ENCODE measurements at regions not wholly inside any gene's neighbourhood (a gene's known extent, or its start where the extent isn't known, plus 50 kb on each side); places are given as distances from the start of the nearest gene placed in this dataset.

- no peak for TF ChIP-seq ZNF749 (CRISPR knock-in tag; IDR thresholded peaks at IDR 0.05; ENCODE audit: borderline replicate concordance)
- no peak for TF ChIP-seq ZNF142 (CRISPR knock-in tag; IDR thresholded peaks at IDR 0.05)
- no peak for TF ChIP-seq ZNF207 (IDR thresholded peaks at IDR 0.05; ENCODE audit: borderline replicate concordance)
- no peak for TF ChIP-seq ZNF788 (CRISPR knock-in tag; IDR thresholded peaks at IDR 0.05; ENCODE audit: borderline replicate concordance)
- no peak for TF ChIP-seq SOX6 (IDR thresholded peaks at IDR 0.05)
- peak; percentile 21; the same call in 1 of the 2 replicates for TF ChIP-seq SOX6 (CRISPR knock-in tag; IDR thresholded peaks at IDR 0.05)
- TF ChIP-seq HDAC6 (IDR thresholded peaks at IDR 0.05; ENCODE audit: low read depth, low read length) = no peak
- peak; percentile 67 for TF ChIP-seq GFI1 (CRISPR knock-in tag; IDR thresholded peaks at IDR 0.05; ENCODE audit: borderline replicate concordance)
- peak; percentile 36; the same call in 1 of the 2 replicates for TF ChIP-seq TFAP4 (IDR thresholded peaks at IDR 0.05; ENCODE audit: borderline replicate concordance, low read depth)
- TF ChIP-seq SOX5 (CRISPR knock-in tag; IDR thresholded peaks at IDR 0.05; ENCODE audit: borderline replicate concordance) = 0 out of 2 replicates have a peak, but pooled peaks have one; percentile 13
- TF ChIP-seq GATAD2A (CRISPR knock-in tag; IDR thresholded peaks at IDR 0.05) = no peak
- TF ChIP-seq JUNB (CRISPR knock-in tag; IDR thresholded peaks at IDR 0.05; ENCODE audit: borderline replicate concordance) = no peak
- no peak for TF ChIP-seq ZNF501 (CRISPR knock-in tag; IDR thresholded peaks at IDR 0.05)
- no peak for TF ChIP-seq REST (IDR thresholded peaks at IDR 0.05; ENCODE audit: borderline replicate concordance in 1 of 2, low read depth in 1 of 2, low read length in 2 of 2)
- TF ChIP-seq ZNF496 (CRISPR knock-in tag; IDR thresholded peaks at IDR 0.05; ENCODE audit: insufficient replicate concordance) = no peak
- no peak for TF ChIP-seq GABPB1 (CRISPR knock-in tag; IDR thresholded peaks at IDR 0.05)
- no peak for TF ChIP-seq NFRKB (IDR thresholded peaks at IDR 0.05)
- TF ChIP-seq ZSCAN20 (CRISPR knock-in tag; IDR thresholded peaks at IDR 0.05; ENCODE audit: borderline replicate concordance) = no peak
- TF ChIP-seq PHF5A (CRISPR knock-in tag; IDR thresholded peaks at IDR 0.05; ENCODE audit: low read depth, unreplicated experiment) = no peak
Observed at GRCh38 chr1:101733340-101733739, 263.4 kb downstream of the OLFM3 start (continued).

Measured in HepG2 (cell line).